ENCODE measurements at regions not wholly inside any gene's neighbourhood (a gene's known extent, or its start where the extent isn't known, plus 50 kb on each side); places are given as distances from the start of the nearest gene placed in this dataset.
"Not testable (repeated sequence)": the region's sequence is repeated elsewhere in the genome, so short reads cannot be mapped to it uniquely, and the experiment has no call there.

DNA sequence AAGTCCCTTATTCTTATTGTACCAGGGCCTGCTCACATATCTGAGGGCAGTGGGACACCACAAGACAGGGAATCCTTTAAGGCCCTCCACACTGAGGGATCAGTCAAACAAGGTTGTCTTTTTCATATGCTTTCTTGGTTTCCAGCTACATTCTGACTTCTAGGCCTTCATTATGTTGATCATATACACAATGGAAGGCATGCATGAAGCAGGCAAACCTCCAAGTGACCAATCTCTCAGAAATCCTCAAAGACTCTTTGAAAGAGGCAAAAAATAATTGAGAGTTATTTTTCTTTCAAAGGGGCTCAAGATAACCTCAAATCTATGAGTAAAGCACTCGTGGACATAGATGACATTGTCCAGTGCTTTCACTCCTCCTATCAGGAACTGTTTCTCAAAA lies 1195.9 kb upstream of the ACO1 start:
- no peak for DNase-seq
- H3K36me3 Mint-ChIP-seq: peaks cover 0 to 5% (median 0%) of the 10 kb centered on the region in 5 donors
- H3K4me1 Mint-ChIP-seq: peaks cover 0 to 1% (median 0%) of the 10 kb centered on the region in 7 donors
- no peaks in the 10 kb centered on the region for H3K27me3 ChIP-seq (ENCODE audit: control insufficient read depth in 2 of 2, insufficient read depth in 2 of 2, low read length in 2 of 2)
- H3K9me3 Mint-ChIP-seq: peaks cover 0 to 2% (median 0%) of the 10 kb centered on the region in 11 donors
- no peaks in the 10 kb centered on the region for H3K27me3 Mint-ChIP-seq
- POLR2A ChIA-PET: interaction anchor here (0.9 kb wide), 1 partner anchor 8 kb away, joined by 3 read pairs; no protein-coding TSS in a partner anchor
- intact Hi-C loops (cut with micrococcal nuclease): no loop called here
- H3K9me3 ChIP-seq (ENCODE audit: control insufficient read depth in 2 of 3, low read length in 3 of 3): no peaks in the 10 kb centered on the region
- no peak overlapping the region for H3K27ac Mint-ChIP-seq
- no peak overlapping the region for H3K27ac ChIP-seq (ENCODE audit: low read depth, low read length)
- CTCF ChIA-PET: no interaction called here
- ATAC-seq: no peak
- no peaks in the 10 kb centered on the region for H3K4me1 ChIP-seq (ENCODE audit: control insufficient read depth in 2 of 2, insufficient read depth in 2 of 2, low read length in 2 of 2)
- no peak overlapping the region for H3K4me3 Mint-ChIP-seq
- no peak overlapping the region for H3K4me3 ChIP-seq (ENCODE audit: low read length)
- no peaks in the 10 kb centered on the region for H3K36me3 ChIP-seq (ENCODE audit: control insufficient read depth in 2 of 3, insufficient read depth in 3 of 3, low read length in 3 of 3)

DNA sequence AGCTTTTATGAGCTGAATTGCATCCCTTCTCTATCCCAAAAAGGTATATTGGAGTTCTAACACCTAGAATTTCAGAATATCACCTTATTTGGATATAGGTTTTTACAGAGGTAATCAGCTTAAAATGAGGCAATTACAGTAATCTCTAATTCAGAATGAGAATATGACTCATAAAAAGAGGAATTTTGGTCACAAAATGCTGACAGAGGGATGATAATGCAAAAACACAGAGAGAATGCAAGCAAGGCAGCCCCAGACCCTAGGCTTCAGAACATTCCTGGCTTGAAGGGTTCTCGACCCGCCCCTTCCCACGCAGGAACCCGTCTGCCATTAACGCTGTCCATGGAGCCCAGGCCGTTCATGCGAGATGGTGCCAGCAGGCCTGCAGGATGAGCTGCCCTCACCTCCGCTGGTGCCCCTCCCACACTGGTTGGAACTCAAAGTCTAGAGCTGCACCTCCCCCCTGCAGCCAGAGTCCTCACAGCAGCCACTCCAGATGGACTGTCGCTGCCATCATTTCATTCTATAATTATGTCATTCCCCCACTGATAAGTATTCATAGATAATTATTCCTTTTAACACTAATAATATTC lies 1173.4 kb upstream of the ACO1 start:
- no peak overlapping the region for H3K27ac ChIP-seq (ENCODE audit: low read depth, low read length)
- no peaks in the 10 kb centered on the region for H3K27me3 Mint-ChIP-seq
- peaks cover 0 to 6% (median 0%) of the 10 kb centered on the region in 11 donors for H3K9me3 Mint-ChIP-seq
- no peaks in the 10 kb centered on the region for H3K36me3 ChIP-seq (ENCODE audit: control insufficient read depth in 2 of 3, insufficient read depth in 3 of 3, low read length in 3 of 3)
- H3K4me3 ChIP-seq (ENCODE audit: low read length): no peak overlapping the region
- H3K27me3 ChIP-seq (ENCODE audit: control insufficient read depth in 2 of 2, insufficient read depth in 2 of 2, low read length in 2 of 2): no peaks in the 10 kb centered on the region
- peaks cover 0 to 8% of the 10 kb centered on the region in 2 donors for H3K4me1 ChIP-seq (ENCODE audit: control insufficient read depth in 2 of 2, insufficient read depth in 2 of 2, low read length in 2 of 2)
- POLR2A ChIA-PET: interaction anchor here (1.2 kb wide), 1 partner anchor 40 kb away, joined by 3 read pairs; no protein-coding TSS in a partner anchor
- DNase-seq: peak in 1 of 9 donors; percentile 9
- H3K4me1 Mint-ChIP-seq: peaks cover 4 to 47% (median 27%) of the 10 kb centered on the region in 7 donors
- CTCF ChIA-PET: no interaction called here
- H3K9me3 ChIP-seq (ENCODE audit: control insufficient read depth in 2 of 3, low read length in 3 of 3): no peaks in the 10 kb centered on the region
- peak overlapping the region in 2 of 9 donors; percentile 51 to 62 for H3K27ac Mint-ChIP-seq
- no peaks in the 10 kb centered on the region for H3K36me3 Mint-ChIP-seq
- intact Hi-C loops (cut with micrococcal nuclease): loop anchor here in 1 of 2 donors (1.0 kb wide), 1 partner anchor 49 kb away; no protein-coding TSS in a partner anchor
- H3K4me3 Mint-ChIP-seq: peak overlapping the region in 4 of 10 donors; percentile 45 to 67 (median 60)
- ATAC-seq: no peak

DNA sequence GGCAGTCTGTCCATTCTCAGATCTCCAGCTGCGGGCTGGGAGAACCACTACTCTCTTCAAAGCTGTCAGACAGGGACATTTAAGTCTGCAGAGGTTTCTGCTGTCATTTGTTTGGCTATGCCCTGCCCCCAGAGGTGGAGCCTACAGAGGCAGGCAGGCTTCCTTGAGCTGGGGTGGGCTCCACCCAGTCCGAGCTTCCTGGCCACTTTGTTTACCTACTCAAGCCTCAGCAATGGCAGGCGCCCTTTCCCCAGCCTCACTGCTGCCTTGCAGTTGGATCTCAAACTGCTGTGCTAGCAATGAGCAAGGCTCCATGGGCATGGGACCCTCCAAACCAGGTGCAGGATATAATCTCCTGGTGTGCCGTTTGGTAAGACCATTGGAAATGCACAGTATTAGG lies 1154.5 kb upstream of the ACO1 start:
- H3K9me3 ChIP-seq (ENCODE audit: control insufficient read depth in 2 of 3, low read length in 3 of 3); POLR2A ChIA-PET; H3K4me3 ChIP-seq (ENCODE audit: low read length); H3K27ac ChIP-seq (ENCODE audit: low read depth, low read length); H3K36me3 ChIP-seq (ENCODE audit: control insufficient read depth in 2 of 3, insufficient read depth in 3 of 3, low read length in 3 of 3); DNase-seq; H3K27me3 Mint-ChIP-seq; ATAC-seq; H3K27ac Mint-ChIP-seq; H3K4me1 Mint-ChIP-seq; H3K4me1 ChIP-seq (ENCODE audit: control insufficient read depth in 2 of 2, insufficient read depth in 2 of 2, low read length in 2 of 2); H3K4me3 Mint-ChIP-seq; H3K27me3 ChIP-seq (ENCODE audit: control insufficient read depth in 2 of 2, insufficient read depth in 2 of 2, low read length in 2 of 2); CTCF ChIA-PET; intact Hi-C loops (cut with micrococcal nuclease): not testable (repeated sequence)
- H3K36me3 Mint-ChIP-seq: peaks cover 0 to 14% (median 0%) of the 10 kb centered on the region in 5 donors
- H3K9me3 Mint-ChIP-seq: peaks cover 5 to 27% (median 12%) of the 10 kb centered on the region in 11 donors

DNA sequence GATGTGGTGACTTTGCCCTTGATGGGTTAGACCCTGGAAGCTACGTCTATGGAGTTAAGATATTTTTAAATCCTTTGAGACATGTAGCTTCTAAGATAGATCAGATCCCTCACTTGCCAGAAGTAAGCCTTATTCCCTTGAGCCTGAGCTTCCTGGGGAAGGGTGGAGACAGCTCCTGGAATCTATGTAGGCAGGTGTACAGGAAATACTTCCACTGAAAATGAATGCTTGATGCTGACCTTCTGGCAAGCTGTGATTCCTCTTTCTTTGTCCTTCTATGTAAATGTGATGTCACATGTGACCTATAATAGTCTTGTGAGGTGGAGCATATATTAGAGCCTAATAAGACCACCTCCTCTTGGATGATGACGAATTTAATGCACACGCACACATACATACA lies 1152.0 kb upstream of the ACO1 start:
- Histone ChIP-seq H3K4me1 (ENCODE audit: control insufficient read depth in 2 of 2, insufficient read depth in 2 of 2, low read length in 2 of 2) (peaks cover 0 to 5% of the 10 kb centered on the region in 2 donors), H3K9me3 (ENCODE audit: control insufficient read depth in 2 of 3, low read length in 3 of 3) (no peaks in the 10 kb centered on the region), H3K36me3 (ENCODE audit: control insufficient read depth in 2 of 3, insufficient read depth in 3 of 3, low read length in 3 of 3) (no peaks in the 10 kb centered on the region), H3K27ac (ENCODE audit: low read depth, low read length) (no peak overlapping the region), H3K27me3 (ENCODE audit: control insufficient read depth in 2 of 2, insufficient read depth in 2 of 2, low read length in 2 of 2) (no peaks in the 10 kb centered on the region), H3K4me3 (ENCODE audit: low read length) (no peak overlapping the region)
- POLR2A ChIA-PET: no interaction called here
- intact Hi-C loops (cut with micrococcal nuclease): no loop called here
- H3K36me3 Mint-ChIP-seq: peaks cover 0 to 10% (median 0%) of the 10 kb centered on the region in 5 donors
- peaks cover 0 to 15% (median 11%) of the 10 kb centered on the region in 7 donors for H3K4me1 Mint-ChIP-seq
- no peak overlapping the region for H3K4me3 Mint-ChIP-seq
- CTCF ChIA-PET: no interaction called here
- ATAC-seq: no peak
- H3K9me3 Mint-ChIP-seq: peaks cover 4 to 21% (median 8%) of the 10 kb centered on the region in 11 donors
- no peaks in the 10 kb centered on the region for H3K27me3 Mint-ChIP-seq
- no peak overlapping the region for H3K27ac Mint-ChIP-seq
- DNase-seq: no peak

DNA sequence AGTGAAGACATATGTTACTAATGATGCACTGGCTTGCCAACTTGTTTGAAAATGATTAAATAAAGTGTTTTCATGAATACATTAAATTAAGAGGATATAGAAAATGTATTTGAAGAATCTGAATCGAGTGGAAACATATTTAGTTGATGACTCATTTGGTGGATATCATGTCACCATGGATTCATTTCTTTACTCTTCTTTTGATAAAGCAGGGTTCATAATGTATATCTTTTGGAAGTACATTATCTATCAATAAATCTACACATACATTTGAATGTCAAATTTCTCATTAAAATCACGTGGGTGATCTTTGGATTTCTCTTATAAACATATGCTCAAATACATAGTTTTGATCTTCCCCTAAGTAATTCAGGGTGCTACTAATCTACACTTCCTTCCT lies 1148.1 kb upstream of the ACO1 start:
- Histone ChIP-seq H3K4me3 (ENCODE audit: low read length) (no peak overlapping the region), H3K27me3 (ENCODE audit: control insufficient read depth in 2 of 2, insufficient read depth in 2 of 2, low read length in 2 of 2) (no peaks in the 10 kb centered on the region), H3K9me3 (ENCODE audit: control insufficient read depth in 2 of 3, low read length in 3 of 3) (no peaks in the 10 kb centered on the region), H3K27ac (ENCODE audit: low read depth, low read length) (no peak overlapping the region), H3K4me1 (ENCODE audit: control insufficient read depth in 2 of 2, insufficient read depth in 2 of 2, low read length in 2 of 2) (peaks cover 0 to 5% of the 10 kb centered on the region in 2 donors), H3K36me3 (ENCODE audit: control insufficient read depth in 2 of 3, insufficient read depth in 3 of 3, low read length in 3 of 3) (no peaks in the 10 kb centered on the region)
- Mint-ChIP-seq H3K4me3 (no peak overlapping the region), H3K4me1 (peaks cover 0 to 24% (median 14%) of the 10 kb centered on the region in 7 donors), H3K27ac (peak overlapping the region in 2 of 9 donors; percentile 56 to 69), H3K27me3 (no peaks in the 10 kb centered on the region), H3K36me3 (no peaks in the 10 kb centered on the region), H3K9me3 (peaks cover 0 to 9% (median 0%) of the 10 kb centered on the region in 11 donors)
- intact Hi-C loops (cut with micrococcal nuclease): no loop called here
- CTCF ChIA-PET: no interaction called here
- POLR2A ChIA-PET: interaction anchor here (1.3 kb wide), 1 partner anchor 17 kb away, joined by 3 read pairs; no protein-coding TSS in a partner anchor
- ATAC-seq: no peak
- no peak for DNase-seq

DNA sequence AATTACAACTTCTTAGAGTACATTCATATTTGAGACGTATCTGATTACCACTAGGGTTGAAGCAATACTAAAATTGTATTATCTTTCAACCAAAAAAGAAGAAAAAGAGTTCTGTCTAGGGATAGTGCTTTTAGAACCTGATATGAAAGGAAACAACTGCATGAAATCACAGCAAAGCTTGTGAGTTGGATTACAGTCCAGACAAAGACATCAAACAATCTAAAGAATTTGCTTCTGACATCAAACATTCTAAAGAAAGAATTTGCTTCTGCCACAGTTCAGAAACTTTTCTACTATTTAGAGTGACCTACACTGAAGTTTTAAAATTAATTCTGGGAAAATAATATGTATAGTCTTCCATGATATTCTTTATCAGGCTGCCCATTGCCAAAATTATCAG lies 1141.1 kb upstream of the ACO1 start:
- intact Hi-C loops (cut with micrococcal nuclease): loop anchor here in 1 of 2 donors (1.0 kb wide), 1 partner anchor 8 kb away; no protein-coding TSS in a partner anchor
- Histone ChIP-seq H3K36me3 (ENCODE audit: control insufficient read depth in 2 of 3, insufficient read depth in 3 of 3, low read length in 3 of 3) (no peaks in the 10 kb centered on the region), H3K27ac (ENCODE audit: low read depth, low read length) (no peak overlapping the region), H3K4me3 (ENCODE audit: low read length) (no peak overlapping the region), H3K9me3 (ENCODE audit: control insufficient read depth in 2 of 3, low read length in 3 of 3) (no peaks in the 10 kb centered on the region), H3K27me3 (ENCODE audit: control insufficient read depth in 2 of 2, insufficient read depth in 2 of 2, low read length in 2 of 2) (no peaks in the 10 kb centered on the region), H3K4me1 (ENCODE audit: control insufficient read depth in 2 of 2, insufficient read depth in 2 of 2, low read length in 2 of 2) (no peaks in the 10 kb centered on the region)
- Mint-ChIP-seq H3K36me3 (peaks cover 0 to 7% (median 0%) of the 10 kb centered on the region in 5 donors), H3K27ac (peak overlapping the region in 1 of 9 donors; percentile 29), H3K27me3 (no peaks in the 10 kb centered on the region), H3K4me1 (peaks cover 0 to 11% (median 0%) of the 10 kb centered on the region in 7 donors), H3K4me3 (no peak overlapping the region), H3K9me3 (peaks cover 0 to 9% (median 0%) of the 10 kb centered on the region in 11 donors)
- ATAC-seq: no peak
- no peak for DNase-seq
- ChIA-PET POLR2A (no interaction called here), CTCF (interaction anchor here (1.6 kb wide), 1 partner anchor 61 kb away, joined by 6 read pairs; no protein-coding TSS in a partner anchor)

DNA sequence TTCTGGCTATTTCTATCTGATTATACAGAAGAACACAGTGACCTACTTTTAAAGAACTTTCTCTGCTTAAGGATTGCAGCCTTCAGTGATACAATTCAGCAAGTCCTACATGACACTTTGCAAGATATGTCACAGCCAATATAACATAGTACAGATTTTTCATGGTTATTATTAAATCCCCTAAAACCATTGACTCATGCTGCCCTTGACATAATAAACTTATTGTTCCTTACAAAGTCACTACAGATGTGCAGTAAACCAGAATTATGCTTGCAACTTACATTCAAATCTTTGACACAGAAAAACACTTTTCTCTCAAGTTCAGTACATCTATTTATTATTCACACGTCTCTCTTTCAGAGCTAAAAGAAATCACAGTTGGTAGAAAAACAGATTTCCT lies 1136.3 kb upstream of the ACO1 start:
- H3K36me3 ChIP-seq (ENCODE audit: control insufficient read depth in 2 of 3, insufficient read depth in 3 of 3, low read length in 3 of 3): no peaks in the 10 kb centered on the region
- no peaks in the 10 kb centered on the region for H3K27me3 ChIP-seq (ENCODE audit: control insufficient read depth in 2 of 2, insufficient read depth in 2 of 2, low read length in 2 of 2)
- DNase-seq (no peak), ATAC-seq (no peak)
- H3K27ac ChIP-seq (ENCODE audit: low read depth, low read length): no peak overlapping the region
- ChIA-PET POLR2A (no interaction called here), CTCF (no interaction called here)
- Mint-ChIP-seq H3K27ac (no peak overlapping the region), H3K4me1 (peaks cover 0 to 11% (median 0%) of the 10 kb centered on the region in 7 donors), H3K4me3 (no peak overlapping the region), H3K9me3 (peaks cover 0 to 18% (median 2%) of the 10 kb centered on the region in 11 donors), H3K27me3 (no peaks in the 10 kb centered on the region), H3K36me3 (peaks cover 0 to 7% (median 0%) of the 10 kb centered on the region in 5 donors)
- H3K4me3 ChIP-seq (ENCODE audit: low read length): no peak overlapping the region
- H3K9me3 ChIP-seq (ENCODE audit: control insufficient read depth in 2 of 3, low read length in 3 of 3): no peaks in the 10 kb centered on the region
- no peaks in the 10 kb centered on the region for H3K4me1 ChIP-seq (ENCODE audit: control insufficient read depth in 2 of 2, insufficient read depth in 2 of 2, low read length in 2 of 2)
- intact Hi-C loops (cut with micrococcal nuclease): no loop called here
